Neural progenitor cell (in vitro differentiated cells): ENCODE measurements at regions not wholly inside any gene's neighbourhood (a gene's known extent, or its start where the extent isn't known, plus 50 kb on each side); places are given as distances from the start of the nearest gene placed in this dataset.

Experiments used
- CTCF ChIP-seq: fragments of 200-600 bp; sonication (generic); IDR thresholded peaks from 2 replicates; pipeline ENCODE4 v1.5.1; 2017; ENCODE audit warnings: antibody characterized with exemption, mild to moderate bottlenecking
- EZH2 ChIP-seq: fragments of 200-600 bp; sonication (generic); IDR thresholded peaks from 2 replicates; pipeline ENCODE4 v1.6.1; 2017; ENCODE audit warnings: antibody characterized with exemption, mild to moderate bottlenecking, moderate library complexity
- EZH2phosphoT487 ChIP-seq: fragments of 200-600 bp; sonication (generic); IDR thresholded peaks from 2 replicates; pipeline ENCODE4 v1.6.1; 2017; ENCODE audit warnings: antibody characterized with exemption

- TF ChIP-seq CTCF, result no peak
- TF ChIP-seq EZH2, result no peak
- no peak for TF ChIP-seq EZH2phosphoT487
These were observed 157.5 kb downstream of the PAX1 start for GRCh38 chr20:21862956-21863355.
